GM21786 (cell line): ENCODE measurements at regions not wholly inside any gene's neighbourhood (a gene's known extent, or its start where the extent isn't known, plus 50 kb on each side); places are given as distances from the start of the nearest gene placed in this dataset.
A peak's percentile ranks its signal among the peaks of the same experiment; 100 is the strongest.

ENCODE experiments used
- ATAC-seq: cut with Tn5 transposase; IDR thresholded peaks from one replicate; pipeline ENCODE4 v1.9.1; 2021; ENCODE audit not compliant: unreplicated experiment

DNA sequence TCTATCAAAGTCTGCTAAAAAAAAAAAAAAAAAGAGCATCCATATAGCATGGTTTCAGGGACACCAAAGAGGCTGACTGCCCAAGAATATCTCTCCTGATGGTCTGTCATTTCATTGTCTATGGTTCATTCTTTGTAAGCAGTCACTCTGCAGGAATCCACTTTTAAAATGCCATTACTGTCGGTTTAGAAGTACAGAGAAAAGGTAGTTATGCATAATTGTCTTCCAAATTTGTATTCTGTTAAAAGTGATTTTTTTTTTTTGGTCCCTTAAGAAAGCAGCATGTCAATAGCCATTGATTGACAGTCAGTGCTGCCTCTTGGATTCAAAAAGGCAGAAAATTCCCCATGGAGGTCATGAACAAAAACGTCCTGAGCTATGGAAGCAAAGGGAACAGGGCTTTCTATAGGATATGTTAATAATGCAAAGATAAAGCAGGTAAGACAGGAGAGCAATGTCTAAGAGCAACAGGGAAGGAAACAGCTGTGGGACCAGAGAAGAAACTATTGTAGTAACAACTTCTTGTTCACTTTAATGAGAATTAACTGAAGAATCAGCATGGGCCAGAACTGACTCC, 245.8 kb downstream of the TMX3 start:
- ATAC-seq = no peak

DNA sequence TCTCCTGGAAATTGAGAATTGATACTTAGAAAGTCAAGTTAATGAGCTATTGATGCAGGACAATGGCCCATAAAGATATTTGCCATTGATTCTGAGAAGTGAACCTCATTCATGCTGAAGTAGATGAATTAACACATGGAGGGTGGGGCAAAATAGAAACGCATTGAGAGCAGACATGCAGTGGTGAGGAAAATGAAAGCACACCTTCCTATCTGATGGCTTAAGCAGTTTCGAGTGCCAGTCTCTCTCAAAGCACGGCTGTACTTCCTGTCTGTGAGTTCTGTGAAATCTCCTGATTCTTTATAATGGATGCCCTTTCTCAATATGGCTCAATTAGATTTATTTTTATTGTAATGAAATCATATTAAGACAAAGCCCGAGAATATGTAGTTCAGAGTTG, 247.0 kb downstream of the TMX3 start:
- ATAC-seq = peak; percentile 72

DNA sequence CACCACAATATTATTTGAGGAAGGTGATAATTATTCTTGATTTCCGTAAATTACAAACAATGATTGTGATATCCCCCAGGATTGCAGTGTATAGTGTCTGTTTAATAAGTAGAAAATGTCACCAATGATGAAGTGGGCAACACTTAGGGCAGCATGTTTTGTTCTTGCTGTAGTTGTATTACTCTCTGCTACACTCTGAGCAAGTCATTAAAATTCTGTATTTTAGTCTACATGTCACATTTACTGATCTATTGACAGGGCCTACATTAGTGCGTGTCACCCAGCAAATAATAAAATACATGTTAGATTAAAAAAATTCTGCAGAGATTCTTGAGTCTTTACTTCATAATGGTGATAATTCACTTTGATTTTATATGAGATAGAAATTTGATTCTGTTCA, 247.6 kb downstream of the TMX3 start:
- no peak for ATAC-seq

DNA sequence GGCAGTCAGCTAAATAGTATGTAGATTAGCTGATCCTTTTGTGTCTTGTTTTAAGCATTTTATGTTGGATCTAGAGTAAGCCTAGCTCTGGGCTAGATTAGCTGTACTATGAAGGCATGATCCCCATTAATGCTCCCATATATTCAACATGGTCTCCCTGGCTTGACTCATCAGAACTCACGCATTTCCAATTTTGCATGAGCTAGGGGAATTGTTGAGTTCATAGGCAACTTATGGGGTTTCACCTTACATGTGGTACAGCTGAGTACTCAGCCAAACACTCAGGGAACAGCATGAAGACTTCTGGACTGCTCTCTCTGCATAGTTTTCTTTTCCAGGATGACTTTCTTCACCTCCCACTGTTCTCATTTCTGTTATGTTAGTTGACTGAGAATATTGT, 248.2 kb downstream of the TMX3 start:
- no peak for ATAC-seq

DNA sequence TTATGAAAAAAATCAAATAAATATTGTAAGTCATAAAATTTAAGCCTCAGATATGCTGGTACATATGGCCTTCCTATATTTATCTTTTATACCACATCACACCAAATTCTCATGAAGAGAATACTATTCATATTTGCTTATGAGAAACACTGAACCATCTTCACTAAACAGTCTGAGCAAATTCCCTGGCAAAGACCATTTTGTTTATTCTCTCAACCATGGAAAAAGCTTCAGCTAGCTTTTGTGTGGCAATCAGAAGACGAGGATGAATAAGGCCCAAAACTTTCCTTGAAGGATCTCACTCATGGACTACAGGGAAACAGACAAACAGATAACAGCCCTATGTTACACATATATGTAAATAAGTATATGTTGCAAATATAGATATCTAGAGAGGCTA, 252.1 kb downstream of the TMX3 start:
- ATAC-seq = no peak

DNA sequence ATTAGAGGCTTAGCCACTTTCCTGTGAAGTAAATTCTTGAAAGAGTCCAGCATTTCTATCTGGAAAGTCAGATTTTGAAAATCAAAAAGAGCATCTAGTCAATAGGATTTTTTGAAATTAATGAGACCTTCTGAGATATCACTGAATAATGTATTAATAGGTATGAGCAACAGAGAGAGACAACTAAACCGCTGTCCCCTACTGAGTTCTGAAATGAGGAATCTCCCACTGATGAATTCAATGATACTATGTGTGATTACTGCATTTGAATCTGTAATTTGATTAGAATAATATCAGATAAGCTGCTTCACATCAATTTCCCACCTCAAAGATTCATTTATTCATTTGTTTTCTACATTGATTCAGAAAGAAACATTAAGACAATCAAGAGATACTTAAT, 252.8 kb downstream of the TMX3 start:
- no peak for ATAC-seq

DNA sequence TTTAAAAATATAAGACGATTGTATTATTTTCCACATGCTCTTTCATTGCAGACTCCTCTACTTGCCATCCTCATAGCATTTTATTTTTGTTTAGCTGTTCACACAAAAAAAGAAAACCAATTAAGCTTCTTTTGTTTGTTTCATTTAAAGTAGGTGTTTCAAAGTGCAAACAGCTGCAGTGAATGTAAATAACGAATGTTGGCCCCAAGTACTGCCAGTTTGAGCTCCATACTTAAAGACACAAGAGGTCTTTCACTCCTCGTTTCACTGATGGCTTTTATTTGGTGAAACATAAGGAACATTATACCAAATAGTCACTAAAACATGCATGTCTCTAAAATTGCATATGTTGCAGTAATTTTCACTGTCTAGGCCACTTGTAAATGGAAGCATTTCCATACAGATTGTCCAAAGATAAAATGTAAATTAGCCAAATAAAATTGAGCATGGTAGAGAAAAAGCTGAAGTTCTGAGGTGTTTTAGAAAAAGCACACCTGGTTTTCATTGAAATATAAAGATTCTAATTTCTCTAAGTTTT, 253.4 kb downstream of the TMX3 start:
- no peak for ATAC-seq

DNA sequence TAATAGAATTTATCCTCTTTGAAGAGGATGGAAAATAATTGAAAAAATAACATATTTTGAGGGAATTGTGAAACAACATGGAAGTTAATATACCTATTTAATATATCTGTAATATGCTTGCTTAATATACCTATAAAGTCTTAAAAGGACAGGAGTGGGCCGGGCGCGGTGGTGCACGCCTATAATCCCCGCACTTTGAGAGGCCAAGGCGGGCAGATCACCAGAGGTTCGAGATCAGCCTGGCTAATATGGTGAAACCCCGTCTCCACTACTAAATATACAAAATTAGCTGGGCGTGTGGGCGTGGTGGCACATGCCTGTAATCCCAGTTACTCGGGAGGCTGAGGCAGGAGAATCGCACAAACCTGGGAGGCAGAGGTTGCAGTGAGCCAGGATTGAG, 254.9 kb downstream of the TMX3 start:
- ATAC-seq = no peak

DNA sequence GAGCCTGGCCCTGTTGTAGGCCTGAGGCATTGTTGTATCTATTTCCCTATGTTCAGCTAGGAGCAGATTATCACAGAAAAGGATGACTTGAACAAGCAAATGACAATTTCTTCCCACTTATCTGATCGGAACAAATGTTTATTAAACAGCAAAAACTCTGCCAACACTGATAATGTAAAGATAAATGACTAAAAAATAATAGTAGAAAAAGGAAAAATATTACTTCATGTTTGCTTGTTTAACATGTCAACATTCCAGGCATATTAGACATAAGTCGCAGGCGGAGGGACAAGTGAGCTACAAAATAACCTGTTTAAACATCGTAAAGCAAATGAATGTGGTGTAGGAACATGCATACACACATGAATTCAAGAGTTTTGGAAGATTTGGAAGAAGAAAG, 257.9 kb downstream of the TMX3 start:
- ATAC-seq = no peak

DNA sequence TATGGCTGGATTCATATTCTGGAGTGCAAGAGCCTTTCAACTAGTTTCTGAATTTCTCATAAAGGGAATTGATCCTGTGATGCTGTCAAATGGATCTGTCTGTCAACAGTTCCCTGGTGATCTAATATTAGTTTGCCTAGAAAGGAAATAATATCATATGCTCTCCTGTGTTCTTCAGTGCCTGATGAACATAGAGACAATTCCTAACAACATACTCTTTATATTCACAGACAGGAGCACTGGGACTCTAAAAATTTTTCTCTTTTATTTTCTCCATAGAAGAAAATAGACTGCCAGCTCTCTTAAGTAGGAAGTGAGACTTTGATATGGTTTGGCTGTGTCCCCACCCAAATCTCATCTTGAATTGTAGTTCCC, 259.7 kb downstream of the TMX3 start:
- ATAC-seq = no peak

DNA sequence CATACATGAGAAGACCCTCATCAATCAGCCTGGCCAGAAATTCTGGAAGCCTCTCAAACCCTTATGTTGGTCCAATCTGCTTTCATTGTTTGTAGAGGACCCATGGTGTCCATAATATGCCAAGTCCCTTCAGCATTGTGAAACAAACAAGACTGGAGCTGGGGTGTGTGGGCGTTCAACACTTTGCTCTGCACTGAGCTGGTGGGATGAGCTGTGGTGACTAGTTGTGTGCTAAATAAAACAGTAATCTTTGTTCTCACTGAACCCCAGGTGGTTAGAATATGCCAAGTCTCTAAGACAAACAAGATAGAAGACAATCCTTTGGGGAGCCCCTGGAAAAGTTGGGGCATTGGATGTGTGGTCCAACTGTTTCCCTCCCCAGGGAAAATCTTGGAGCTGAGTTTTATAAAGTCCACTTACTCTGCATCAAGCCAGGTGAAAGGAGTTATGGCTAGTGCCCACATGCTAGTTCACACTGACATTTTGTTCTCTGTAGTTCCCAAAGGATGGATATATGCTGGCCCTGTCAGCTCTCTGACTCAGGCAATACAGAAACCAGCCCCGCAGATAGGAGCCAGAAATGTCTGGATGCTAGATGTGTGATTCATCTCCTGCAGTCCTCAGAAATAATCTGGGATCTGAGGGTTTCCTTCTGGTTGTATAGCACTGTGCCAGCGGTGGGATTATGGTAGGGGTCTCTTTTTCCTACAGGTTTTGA, 260.2 kb downstream of the TMX3 start:
- no peak for ATAC-seq

DNA sequence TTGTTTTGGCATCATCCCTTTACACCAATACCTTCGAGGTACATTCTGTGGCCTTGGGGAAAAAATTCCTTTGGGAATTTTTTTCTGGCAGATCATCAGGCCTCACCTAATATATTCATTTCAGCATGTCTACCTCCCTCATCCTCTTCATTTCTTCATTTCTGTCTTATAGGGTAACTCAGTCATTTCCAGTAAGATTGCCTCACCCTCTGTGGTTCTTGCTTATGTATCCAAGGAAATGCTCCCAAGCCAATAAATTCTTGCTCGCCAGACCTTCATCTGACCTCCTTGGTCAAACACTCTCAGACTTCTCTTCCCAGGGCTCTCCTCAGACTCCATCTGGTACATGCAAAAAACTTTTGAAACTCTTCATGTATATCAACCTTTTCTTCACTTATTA, 265.6 kb downstream of the TMX3 start:
- no peak for ATAC-seq

DNA sequence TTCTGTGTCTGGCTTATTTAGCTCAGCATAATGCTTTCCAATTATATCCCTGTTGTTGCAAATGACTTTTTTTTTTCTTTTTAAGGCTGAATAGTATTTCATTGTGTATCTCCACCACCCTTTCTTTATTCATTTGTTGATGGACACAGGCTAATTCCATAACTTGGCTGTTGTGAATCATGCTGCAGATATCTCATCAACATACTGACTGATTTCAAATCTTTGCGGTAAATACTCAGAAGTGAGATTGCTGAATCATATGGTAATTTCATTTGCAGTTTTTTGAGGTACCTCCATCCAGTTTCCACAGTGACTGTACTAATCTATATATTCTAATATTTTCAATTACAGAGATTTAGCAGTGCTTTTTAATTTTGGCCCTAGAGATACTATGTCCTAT, 266.2 kb downstream of the TMX3 start:
- no peak for ATAC-seq

DNA sequence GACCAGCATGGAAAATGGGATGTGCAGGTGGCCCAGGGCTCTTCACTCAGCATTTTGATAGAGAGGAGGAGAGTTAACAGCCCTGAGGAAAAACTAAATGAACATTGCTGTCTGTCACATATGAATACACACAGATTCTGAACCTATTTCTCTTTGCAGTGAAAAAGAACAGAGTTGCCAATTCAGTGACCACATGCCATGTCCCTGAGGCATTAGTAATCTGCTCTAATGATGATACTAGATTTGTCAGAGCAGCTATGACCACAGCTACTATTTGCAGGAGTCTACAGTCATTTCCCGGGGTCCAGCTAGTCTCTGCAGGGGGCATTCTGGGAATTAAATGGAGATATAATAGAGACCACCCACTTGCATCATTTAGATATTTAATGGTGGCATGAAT, 267.6 kb downstream of the TMX3 start:
- no peak for ATAC-seq

DNA sequence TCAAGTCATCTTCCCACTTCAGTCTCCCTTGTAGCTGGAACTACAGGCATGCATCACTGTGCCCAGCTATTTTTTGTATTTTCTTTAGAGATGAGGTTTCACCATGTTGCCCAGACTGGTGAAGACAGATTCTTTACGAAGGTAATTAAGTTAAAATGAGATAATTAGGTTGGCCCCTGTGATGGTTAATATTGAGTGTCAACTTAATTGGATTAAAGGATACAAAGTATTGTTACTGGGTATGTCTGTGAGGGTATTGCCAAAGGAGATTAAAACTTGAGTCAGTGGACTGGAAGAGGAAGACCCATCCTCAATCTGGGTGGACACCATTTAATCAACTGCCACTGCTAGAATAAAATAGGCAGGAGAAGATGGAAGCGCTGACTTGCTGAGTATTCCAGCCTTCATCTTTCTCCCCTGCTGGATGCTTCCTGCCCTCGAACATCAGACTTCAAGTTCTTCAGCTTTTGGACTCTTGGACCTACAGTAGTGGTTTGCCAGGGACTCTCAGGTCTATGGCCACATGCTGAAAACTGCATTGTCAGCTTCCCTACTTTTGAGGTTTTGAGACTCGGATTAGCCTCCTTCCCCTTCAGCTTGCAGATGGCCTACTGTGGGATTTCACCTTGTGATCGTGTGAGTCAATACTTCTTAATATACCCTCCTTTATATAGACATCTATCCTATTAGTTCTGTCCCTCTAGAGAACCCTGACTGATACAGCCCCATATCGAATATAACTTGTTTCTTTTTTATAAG, 269.1 kb downstream of the TMX3 start:
- ATAC-seq = no peak

DNA sequence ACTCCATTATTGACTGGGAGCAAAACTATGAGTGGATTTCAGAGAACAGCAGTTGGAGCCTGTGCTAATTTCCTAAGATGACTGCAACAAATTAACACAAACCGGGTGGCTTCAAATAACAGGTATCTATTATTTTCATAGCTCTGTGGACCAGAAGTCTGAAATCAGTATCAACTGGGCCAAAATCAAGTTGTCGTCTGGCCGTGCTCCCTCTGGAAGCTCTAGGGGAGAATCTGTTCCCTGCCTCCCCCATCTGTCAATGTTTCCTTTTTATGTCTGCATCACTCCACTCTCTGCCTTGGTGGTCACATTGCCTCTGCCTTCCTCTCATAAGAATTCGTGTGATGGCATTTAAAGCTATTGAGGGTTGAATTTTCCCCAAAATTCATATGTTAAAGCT, 269.8 kb downstream of the TMX3 start:
- ATAC-seq = no peak

DNA sequence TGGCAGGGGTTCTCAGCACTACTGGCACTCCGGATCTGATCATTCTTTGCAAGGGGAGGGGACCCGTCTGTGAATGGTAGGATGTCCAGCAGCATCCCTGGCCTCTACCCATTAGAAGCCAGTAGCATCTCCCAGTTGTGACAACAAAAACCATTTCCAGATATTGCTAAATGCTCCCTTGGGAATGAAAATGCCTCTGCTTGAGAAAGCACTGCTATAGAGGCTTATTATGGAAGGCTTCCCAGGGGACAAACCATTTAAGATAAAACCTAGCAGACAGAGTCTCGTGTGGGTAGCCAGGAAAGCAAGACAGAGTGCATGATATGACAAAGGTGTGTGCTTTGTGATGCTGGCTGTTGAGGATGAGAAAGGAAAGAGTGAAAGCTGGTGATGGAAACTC, 273.7 kb downstream of the TMX3 start:
- no peak for ATAC-seq

DNA sequence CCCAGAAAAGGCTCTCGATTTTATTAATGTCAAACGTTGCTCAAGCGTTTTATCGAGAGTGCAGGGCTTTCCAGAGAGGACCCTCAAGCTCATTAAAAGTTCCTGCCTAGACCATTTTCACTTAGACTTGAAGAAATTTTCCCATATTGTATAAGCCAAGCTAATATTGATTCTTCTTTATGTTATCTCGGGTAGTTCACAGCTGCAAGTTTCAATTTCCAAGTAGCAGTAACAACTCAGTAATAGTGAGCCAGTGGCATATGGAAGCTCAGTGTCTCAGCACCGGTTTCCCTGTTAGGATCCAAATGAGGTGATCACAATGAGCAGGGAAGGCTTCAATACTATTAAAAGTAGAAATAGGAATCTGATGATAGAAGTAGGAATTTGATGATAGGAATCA, 274.5 kb downstream of the TMX3 start:
- no peak for ATAC-seq

DNA sequence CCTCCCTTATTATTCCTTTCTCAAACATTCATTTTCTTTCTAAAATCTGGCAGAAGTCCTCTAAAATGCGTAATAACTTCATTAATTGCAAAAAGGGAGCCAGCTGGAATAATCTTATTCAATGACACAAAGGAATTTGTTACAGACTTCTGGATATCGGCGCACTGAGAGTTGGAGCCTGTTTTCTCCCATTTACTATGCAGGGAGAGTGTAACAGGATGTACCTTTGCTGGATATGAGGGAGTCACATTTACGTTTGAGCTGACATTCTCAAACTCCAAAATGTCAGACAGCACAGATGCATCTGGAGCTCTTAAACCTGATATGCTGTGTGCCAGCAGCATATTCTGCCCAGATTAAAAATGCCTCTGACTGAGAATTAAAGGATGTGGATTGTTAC, 275.3 kb downstream of the TMX3 start:
- no peak for ATAC-seq

DNA sequence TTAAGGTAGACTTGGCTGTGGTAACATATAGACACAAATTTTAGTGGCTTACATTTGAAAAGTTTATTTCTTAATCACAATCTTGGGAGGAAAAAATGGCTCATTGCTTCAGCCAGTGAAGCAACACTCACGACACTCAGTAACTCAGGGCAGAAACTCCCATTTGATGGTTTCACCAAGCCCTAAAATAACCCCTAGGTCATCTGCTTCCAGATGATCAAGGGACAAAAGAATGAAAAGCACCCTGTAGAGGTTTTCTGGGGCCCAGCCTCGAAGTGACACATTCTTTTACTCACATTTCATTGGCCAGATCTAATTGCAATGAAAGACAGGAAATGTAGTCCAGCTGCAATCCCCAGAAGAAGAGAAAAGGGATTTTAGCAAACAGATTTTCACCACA, 275.9 kb downstream of the TMX3 start:
- no peak for ATAC-seq

DNA sequence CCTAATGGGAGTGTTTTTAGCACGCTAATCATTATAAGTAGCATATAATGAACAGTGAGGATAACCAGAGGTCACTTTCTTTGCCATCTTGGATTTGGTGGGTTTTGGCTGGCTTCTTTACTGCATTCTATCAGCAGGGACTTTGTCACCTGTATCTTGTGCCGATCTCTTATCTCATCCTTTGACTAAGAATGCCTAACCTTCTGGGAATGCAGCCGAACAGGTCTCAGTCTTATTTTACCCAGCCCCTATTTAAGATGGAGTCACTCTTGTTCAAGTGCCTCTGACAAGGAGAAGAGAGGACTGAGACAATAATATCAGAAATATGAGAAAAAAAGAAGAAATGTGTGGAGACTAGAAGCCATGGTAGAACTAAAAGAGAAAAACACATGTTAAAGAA, 276.4 kb downstream of the TMX3 start:
- no peak for ATAC-seq

DNA sequence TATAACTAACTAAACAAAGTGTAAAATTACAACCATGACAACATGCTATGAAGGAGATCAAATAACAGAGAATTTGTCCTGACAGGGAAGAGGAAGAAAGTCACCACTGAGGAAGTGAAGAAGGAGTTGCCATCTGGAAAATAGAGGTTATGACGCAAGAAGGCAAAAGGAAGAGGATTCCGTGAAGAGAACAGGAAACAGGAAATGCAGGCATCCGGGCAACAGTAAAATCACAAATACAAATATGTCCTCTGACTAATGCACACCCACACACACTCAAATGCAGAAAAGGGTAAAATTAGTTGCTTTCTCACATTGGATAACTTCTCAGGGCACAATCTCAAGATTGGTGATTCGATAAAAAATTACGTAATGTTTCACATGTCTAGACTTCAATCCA, 278.4 kb downstream of the TMX3 start:
- no peak for ATAC-seq
